Spleen (tissue), 7 donors: ENCODE measurements at regions not wholly inside any gene's neighbourhood (a gene's known extent, or its start where the extent isn't known, plus 50 kb on each side); places are given as distances from the start of the nearest gene placed in this dataset.

Experiments used
- POLR2A ChIP-seq, 3 donors: fragments of 450-650 bp; IDR thresholded peaks; one replicate each; pipeline ENCODE4 v1.5.1; 2017; ENCODE audit warnings: antibody characterized with exemption in 3 of 3, mild to moderate bottlenecking in 1 of 3
- TF ChIP-seq, protein P1 (sequence below), 11 experiments: fragments of 200-600 bp in 7 of 11; fragments of 450-650 bp in 4 of 11; sonication (generic) in 4 of 11; IDR thresholded peaks in 8 of 11; conservative IDR thresholded peaks in 3 of 11; 1 replicate in 7 of 11; 2 replicates in 4 of 11; pipeline versions ENCODE4 v1.4.0 to v1.8.0; 2016 to 2021; ENCODE audit warnings: antibody characterized with exemption in 11 of 11, inconsistent platforms in 4 of 11, mild to moderate bottlenecking in 1 of 11
- donor health status: DM: no; HTN: no; CAD: no; lungs with moderate emphysema.
- donor health status: DM: no; HTN: no; CAD: no.
- donor health status: DM: no; HTN: no; CAD: no.

DNA sequence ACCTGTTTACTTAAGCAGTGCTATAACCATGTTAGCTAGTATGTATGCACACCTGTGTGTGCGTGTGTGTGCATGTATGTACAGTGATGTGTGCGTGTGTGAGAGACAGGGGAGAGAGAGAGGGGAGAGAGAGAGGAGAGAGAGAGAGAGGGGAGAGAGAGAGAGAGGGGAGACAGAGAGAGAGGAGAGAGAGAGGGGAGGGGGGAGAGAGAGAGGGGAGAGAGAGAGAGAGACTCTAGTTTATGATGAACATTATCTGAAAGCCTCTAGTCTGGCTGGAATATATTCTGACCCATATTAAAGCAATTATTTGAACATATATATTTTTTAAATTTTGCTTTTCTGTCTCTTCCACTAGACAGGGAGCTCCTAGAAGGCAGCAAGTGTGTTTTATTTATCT, 117.5 kb upstream of the CPEB4 start:
- TF ChIP-seq, protein P1, sequence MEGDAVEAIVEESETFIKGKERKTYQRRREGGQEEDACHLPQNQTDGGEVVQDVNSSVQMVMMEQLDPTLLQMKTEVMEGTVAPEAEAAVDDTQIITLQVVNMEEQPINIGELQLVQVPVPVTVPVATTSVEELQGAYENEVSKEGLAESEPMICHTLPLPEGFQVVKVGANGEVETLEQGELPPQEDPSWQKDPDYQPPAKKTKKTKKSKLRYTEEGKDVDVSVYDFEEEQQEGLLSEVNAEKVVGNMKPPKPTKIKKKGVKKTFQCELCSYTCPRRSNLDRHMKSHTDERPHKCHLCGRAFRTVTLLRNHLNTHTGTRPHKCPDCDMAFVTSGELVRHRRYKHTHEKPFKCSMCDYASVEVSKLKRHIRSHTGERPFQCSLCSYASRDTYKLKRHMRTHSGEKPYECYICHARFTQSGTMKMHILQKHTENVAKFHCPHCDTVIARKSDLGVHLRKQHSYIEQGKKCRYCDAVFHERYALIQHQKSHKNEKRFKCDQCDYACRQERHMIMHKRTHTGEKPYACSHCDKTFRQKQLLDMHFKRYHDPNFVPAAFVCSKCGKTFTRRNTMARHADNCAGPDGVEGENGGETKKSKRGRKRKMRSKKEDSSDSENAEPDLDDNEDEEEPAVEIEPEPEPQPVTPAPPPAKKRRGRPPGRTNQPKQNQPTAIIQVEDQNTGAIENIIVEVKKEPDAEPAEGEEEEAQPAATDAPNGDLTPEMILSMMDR (IDR thresholded peaks at IDR 0.05 in 8 of 11, conservative IDR thresholded peaks at IDR 0.05 in 3 of 11) = no peak
- TF ChIP-seq POLR2A (IDR thresholded peaks at IDR 0.05) = no peak
